Ectodermal cell (in vitro differentiated cells): ENCODE measurements at regions not wholly inside any gene's neighbourhood (a gene's known extent, or its start where the extent isn't known, plus 50 kb on each side); places are given as distances from the start of the nearest gene placed in this dataset.

Experiments used
- H3K27ac ChIP-seq: 2 replicates; pipeline ENCODE4 v1.7.0; 2013; ENCODE audit warnings: mild to moderate bottlenecking, low read depth, low read length; ENCODE audit not compliant: insufficient read depth, poor library complexity, severe bottlenecking
- H3K27me3 ChIP-seq: 2 replicates; pipeline ENCODE4 v1.7.0; 2013; ENCODE audit warnings: mild to moderate bottlenecking, low read length; ENCODE audit not compliant: insufficient read depth, control insufficient read depth, poor library complexity, severe bottlenecking
- H3K36me3 ChIP-seq: one replicate; pipeline ENCODE4 v1.7.0; 2013; ENCODE audit warnings: low read length; ENCODE audit not compliant: control insufficient read depth, insufficient read depth
- H3K4me1 ChIP-seq: one replicate; pipeline ENCODE4 v1.7.0; 2013; ENCODE audit warnings: low read length; ENCODE audit not compliant: control insufficient read depth, insufficient read depth
- H3K4me3 ChIP-seq: 2 replicates; pipeline ENCODE4 v1.7.0; 2013; ENCODE audit warnings: low read depth, low read length, control low read depth; ENCODE audit not compliant: insufficient read depth
- H3K9me3 ChIP-seq: 2 replicates; pipeline ENCODE4 v1.7.0; 2013; ENCODE audit warnings: mild to moderate bottlenecking, low read length, moderate library complexity; ENCODE audit not compliant: control insufficient read depth
- WGBS, 2 experiments: methylation state at CpG; one replicate each; pipeline ENCODE4 v1.1.7; 2013; ENCODE audit warnings: missing lambda C conversion rate in 2 of 2; 5-methylcytosine and 5-hydroxymethylcytosine counted together

- Histone ChIP-seq H3K27me3 (peaks cover 30% of the 10 kb centered on the region), H3K27ac (no peak overlapping the region), H3K36me3 (no peaks in the 10 kb centered on the region), H3K9me3 (no peaks in the 10 kb centered on the region), H3K4me3 (no peak overlapping the region), H3K4me1 (no peaks in the 10 kb centered on the region)
- 91 to 97% methylated on average over 5 of the region's 5 CpGs for WGBS, 2 experiments
Measured at GRCh38 chr4:10981096-10981495, 296.5 kb upstream of the CLNK start.

GRCh38 chr4:10979032-10979431 lies 294.5 kb upstream of the CLNK start:
- H3K27ac ChIP-seq: no peak overlapping the region
- H3K4me1 ChIP-seq: no peaks in the 10 kb centered on the region
- H3K9me3 ChIP-seq: no peaks in the 10 kb centered on the region
- peaks cover 30% of the 10 kb centered on the region for H3K27me3 ChIP-seq
- H3K36me3 ChIP-seq: no peaks in the 10 kb centered on the region
- H3K4me3 ChIP-seq: no peak overlapping the region
- WGBS, 2 experiments: 93 to 100% methylated on average over 2 of the region's 2 CpGs

DNA sequence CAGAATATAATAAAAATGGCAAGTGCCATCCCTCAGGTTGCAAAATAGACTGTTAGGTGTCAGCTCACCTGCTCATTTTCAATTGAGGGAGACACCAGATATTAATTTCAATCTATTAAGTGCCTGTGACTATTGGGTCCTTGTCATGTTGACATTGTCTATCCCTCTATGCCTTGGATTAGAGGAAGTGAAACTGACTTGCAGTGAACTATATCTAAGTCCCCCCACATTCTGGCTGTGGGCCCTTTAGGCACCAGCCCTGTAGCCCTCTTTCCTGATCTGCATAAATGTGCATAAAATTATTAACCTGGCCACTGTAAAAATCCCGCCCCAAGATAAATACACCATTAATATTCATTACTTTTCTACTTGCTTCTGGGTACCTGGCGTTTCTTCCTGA lies 293.0 kb upstream of the CLNK start:
- WGBS, 2 experiments: 90% methylated on average over 2 of the region's 2 CpGs
- H3K27me3 ChIP-seq: peaks cover 17% of the 10 kb centered on the region
- no peak overlapping the region for H3K4me3 ChIP-seq

DNA sequence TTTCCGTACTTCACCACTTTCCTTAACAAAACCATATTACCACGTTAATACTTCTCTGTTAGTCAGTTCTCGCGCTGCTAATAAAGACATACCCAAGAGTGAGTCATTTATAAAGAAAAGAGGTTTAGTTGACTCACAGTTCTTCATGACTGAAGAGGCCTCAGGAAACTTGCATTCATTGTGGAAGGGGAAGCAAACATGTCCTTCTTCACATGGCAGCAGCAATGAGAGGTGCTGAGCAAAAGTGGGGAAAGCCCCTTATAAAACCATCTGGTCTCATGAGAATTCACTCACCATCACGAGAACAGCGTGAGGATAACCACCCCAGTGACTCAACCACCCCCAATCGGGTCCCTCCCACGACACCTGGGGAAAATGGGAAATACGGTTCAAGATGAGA lies 289.8 kb upstream of the CLNK start:
- Histone ChIP-seq H3K4me3 (no peak overlapping the region), H3K9me3 (no peaks in the 10 kb centered on the region), H3K36me3 (no peaks in the 10 kb centered on the region), H3K4me1 (no peaks in the 10 kb centered on the region), H3K27ac (no peak overlapping the region), H3K27me3 (no peaks in the 10 kb centered on the region)
- WGBS, 2 experiments: 94 to 96% methylated on average over 9 of the region's 9 CpGs

More for the DNA sequence above, 293.0 kb upstream of the CLNK start:
- Histone ChIP-seq H3K36me3 (no peaks in the 10 kb centered on the region), H3K27ac (no peak overlapping the region), H3K4me1 (no peaks in the 10 kb centered on the region), H3K9me3 (no peaks in the 10 kb centered on the region)

DNA sequence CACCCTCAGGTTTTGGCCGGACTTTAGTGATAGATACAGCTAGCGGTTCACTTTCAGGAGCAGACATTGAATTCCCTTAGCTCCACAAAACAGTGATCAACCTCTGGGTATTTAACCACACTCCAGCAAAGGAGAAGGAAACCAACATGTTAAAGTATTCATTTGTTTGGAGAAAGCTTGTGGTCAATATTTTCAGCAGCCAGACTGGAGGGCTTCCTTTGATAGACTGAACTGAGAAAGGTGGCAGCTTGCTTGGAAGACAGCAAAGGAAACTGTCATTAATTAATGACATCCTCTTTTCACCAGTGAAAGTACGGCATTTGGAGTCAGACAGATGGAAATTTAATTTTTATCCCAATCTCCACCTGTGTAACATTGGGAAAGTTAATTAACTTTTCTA lies 289.1 kb upstream of the CLNK start:
- H3K4me1 ChIP-seq: no peaks in the 10 kb centered on the region
- WGBS, 2 experiments: 94 to 97% methylated on average over 3 of the region's 3 CpGs
- H3K27ac ChIP-seq: no peak overlapping the region

GRCh38 chr4:10971800-10972401 lies 287.3 kb upstream of the CLNK start:
- no peaks in the 10 kb centered on the region for H3K4me1 ChIP-seq
- no peak overlapping the region for H3K4me3 ChIP-seq
- H3K27ac ChIP-seq: no peak overlapping the region
- WGBS, 2 experiments: 94 to 98% methylated on average over 4 of the region's 4 CpGs
- no peaks in the 10 kb centered on the region for H3K9me3 ChIP-seq
- no peaks in the 10 kb centered on the region for H3K27me3 ChIP-seq
- H3K36me3 ChIP-seq: no peaks in the 10 kb centered on the region

More for the DNA sequence above, 289.1 kb upstream of the CLNK start:
- H3K27me3 ChIP-seq: no peaks in the 10 kb centered on the region
- H3K4me3 ChIP-seq: no peak overlapping the region
- H3K36me3 ChIP-seq: no peaks in the 10 kb centered on the region
- H3K9me3 ChIP-seq: no peaks in the 10 kb centered on the region

DNA sequence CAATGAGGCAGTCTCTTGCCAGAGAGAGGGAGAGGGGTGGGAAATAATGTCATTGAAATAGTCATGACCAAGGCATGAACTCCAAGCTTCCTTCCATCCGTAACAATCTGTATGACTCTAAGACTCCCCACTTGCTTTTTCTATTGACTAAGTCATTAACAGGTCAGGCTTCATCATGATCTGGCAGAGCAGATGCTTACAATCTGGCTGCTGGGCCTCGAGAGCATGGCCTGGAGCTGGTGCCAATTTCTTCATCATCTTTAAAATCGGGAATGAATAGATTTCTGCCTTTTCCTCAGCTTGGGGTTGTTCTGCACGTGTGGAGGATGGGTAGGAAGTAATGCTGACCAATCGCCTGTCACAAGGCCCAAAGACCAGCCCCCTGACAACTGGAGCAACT lies 280.6 kb upstream of the CLNK start:
- Histone ChIP-seq H3K27ac (peak overlapping the region; percentile 60), H3K9me3 (no peaks in the 10 kb centered on the region), H3K27me3 (no peaks in the 10 kb centered on the region), H3K4me3 (no peak overlapping the region), H3K4me1 (peaks cover 16% of the 10 kb centered on the region), H3K36me3 (no peaks in the 10 kb centered on the region)
- 82 to 88% methylated on average over 5 of the region's 5 CpGs for WGBS, 2 experiments

DNA sequence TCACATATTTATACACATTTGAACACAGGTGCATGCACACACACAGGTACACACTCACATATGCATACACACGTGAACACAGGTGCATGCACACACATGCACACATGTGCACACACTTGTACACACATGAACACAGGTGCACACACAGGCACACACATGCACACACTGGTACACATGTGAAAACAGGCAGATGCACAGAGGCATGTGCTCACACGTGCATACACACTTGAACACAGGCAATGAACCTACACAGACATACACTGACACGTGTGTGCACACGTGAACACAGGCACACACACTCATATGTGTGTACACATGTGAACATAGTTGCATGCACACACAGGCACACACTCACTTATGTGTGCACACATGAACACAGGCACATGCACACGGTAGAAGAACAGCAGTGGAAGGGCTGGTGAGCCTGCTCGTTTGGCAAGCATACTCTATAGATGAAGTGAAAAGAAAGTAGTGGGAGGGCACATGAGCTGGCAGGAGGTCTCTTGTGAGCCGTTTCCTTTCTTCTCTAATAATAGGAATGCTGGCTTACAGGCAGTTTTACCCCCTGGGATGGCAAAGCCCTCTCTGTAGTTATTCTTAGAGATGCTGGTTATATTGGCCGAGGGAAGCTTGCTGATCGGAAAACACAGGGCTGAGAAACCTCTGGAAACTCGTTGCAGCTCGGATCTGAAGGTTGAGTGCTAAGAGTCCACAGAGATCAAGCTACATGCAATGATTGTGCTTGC lies 279.6 kb upstream of the CLNK start:
- Histone ChIP-seq H3K9me3 (no peaks in the 10 kb centered on the region), H3K4me1 (peaks cover 21% of the 10 kb centered on the region), H3K4me3 (no peak overlapping the region), H3K27ac (peak overlapping the region; percentile 60), H3K36me3 (no peaks in the 10 kb centered on the region), H3K27me3 (no peaks in the 10 kb centered on the region)
- 32% methylated on average over 11 of the region's 11 CpGs for WGBS, 2 experiments

DNA sequence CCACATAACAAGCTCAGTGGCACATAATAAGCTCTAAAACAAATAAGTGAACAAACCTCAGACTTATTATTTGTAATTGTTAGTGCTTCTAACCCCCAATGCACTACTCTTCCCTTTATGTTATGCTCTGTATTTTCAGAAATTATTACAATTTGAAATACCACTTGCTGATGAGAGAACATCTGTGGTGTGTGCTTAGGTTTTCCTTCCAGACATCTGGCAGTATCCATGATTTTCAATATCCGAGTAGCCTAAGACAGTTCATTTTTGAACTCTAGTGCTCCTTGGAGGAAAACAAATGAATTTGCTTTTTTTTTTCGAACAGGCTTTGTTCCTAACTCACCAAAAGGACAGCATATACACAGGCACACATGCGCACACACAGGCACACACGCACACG lies 278.7 kb upstream of the CLNK start:
- Histone ChIP-seq H3K36me3 (no peaks in the 10 kb centered on the region), H3K9me3 (no peaks in the 10 kb centered on the region), H3K27ac (no peak overlapping the region), H3K4me3 (no peak overlapping the region), H3K4me1 (peaks cover 21% of the 10 kb centered on the region), H3K27me3 (no peaks in the 10 kb centered on the region)
- 92 to 94% methylated on average over 5 of the region's 5 CpGs for WGBS, 2 experiments

- 91 to 95% methylated on average over 1 of the region's 1 CpG for WGBS, 2 experiments
- no peaks in the 10 kb centered on the region for H3K9me3 ChIP-seq
- H3K27ac ChIP-seq: no peak overlapping the region
- H3K27me3 ChIP-seq: no peaks in the 10 kb centered on the region
- H3K4me3 ChIP-seq: no peak overlapping the region
- peaks cover 21% of the 10 kb centered on the region for H3K4me1 ChIP-seq
- H3K36me3 ChIP-seq: no peaks in the 10 kb centered on the region
Measured at GRCh38 chr4:10962246-10962645, 277.7 kb upstream of the CLNK start.
